RWPE2 (cell line): ENCODE measurements at regions not wholly inside any gene's neighbourhood (a gene's known extent, or its start where the extent isn't known, plus 50 kb on each side); places are given as distances from the start of the nearest gene placed in this dataset.

ENCODE experiments used
- ATAC-seq: fragments of 200-7000 bp; cut with Tn5 transposase; 3 replicates; pipeline ENCODE4 v1.9.1; 2021; ENCODE audit warnings: low read depth
- DNase-seq: peaks from one replicate; pipeline ENCODE4 v3.0.0-alpha.2; 2020; ENCODE audit warnings: low spot score
- H3K27ac ChIP-seq: fragments of 450-650 bp; 2 replicates; pipeline ENCODE4 v1.5.1; 2017; ENCODE audit warnings: mild to moderate bottlenecking; ENCODE audit not compliant: poor library complexity, severe bottlenecking
- H3K27me3 ChIP-seq: fragments of 250-450 bp; sonication (Bioruptor Pico); 2 replicates; pipeline ENCODE4 v1.5.1; 2021; ENCODE audit warnings: mild to moderate bottlenecking, moderate library complexity; ENCODE audit not compliant: insufficient read depth, poor library complexity, severe bottlenecking
- H3K36me3 ChIP-seq: fragments of 250-450 bp; sonication (Bioruptor Pico); 2 replicates; pipeline ENCODE4 v1.5.1; 2020; ENCODE audit warnings: low read depth, mild to moderate bottlenecking, moderate library complexity
- H3K4me1 ChIP-seq: fragments of 250-450 bp; sonication (Bioruptor Pico); 2 replicates; pipeline ENCODE4 v1.5.1; 2021; ENCODE audit warnings: mild to moderate bottlenecking, moderate library complexity; ENCODE audit not compliant: insufficient read depth, poor library complexity, severe bottlenecking
- H3K4me3 ChIP-seq: fragments of 250-450 bp; sonication (Bioruptor Pico); 2 replicates; pipeline ENCODE4 v1.5.1; 2021; ENCODE audit warnings: mild to moderate bottlenecking, moderate library complexity; ENCODE audit not compliant: severe bottlenecking
- H3K9me3 ChIP-seq: fragments of 250-450 bp; sonication (Bioruptor Pico); 2 replicates; pipeline ENCODE4 v1.5.1; 2021; ENCODE audit warnings: mild to moderate bottlenecking, moderate library complexity; ENCODE audit not compliant: severe bottlenecking
- CTCF ChIP-seq: fragments of 450-650 bp; IDR thresholded peaks from one replicate; pipeline ENCODE4 v1.5.1; 2017; ENCODE audit warnings: mild to moderate bottlenecking, moderate library complexity; ENCODE audit not compliant: poor library complexity, severe bottlenecking

GRCh38 chr1:239301251-239301650 is 85.1 kb upstream of the CHRM3 start:
- Histone ChIP-seq H3K27me3 (no peaks in the 10 kb centered on the region), H3K36me3 (no peaks in the 10 kb centered on the region), H3K9me3 (no peaks in the 10 kb centered on the region), H3K4me3 (no peak overlapping the region), H3K4me1 (no peaks in the 10 kb centered on the region), H3K27ac (no peak overlapping the region)
- no peak for ATAC-seq
- TF ChIP-seq CTCF, result no peak
- DNase-seq, result no peak

GRCh38 chr1:239297910-239298309 is 88.5 kb upstream of the CHRM3 start:
- Histone ChIP-seq H3K4me1 (no peaks in the 10 kb centered on the region), H3K4me3 (no peak overlapping the region), H3K9me3 (no peaks in the 10 kb centered on the region), H3K27me3 (no peaks in the 10 kb centered on the region), H3K27ac (no peak overlapping the region), H3K36me3 (no peaks in the 10 kb centered on the region)
- TF ChIP-seq CTCF, result no peak
- no peak for DNase-seq
- no peak for ATAC-seq

- DNase-seq (no peak), ATAC-seq (no peak)
- Histone ChIP-seq H3K36me3 (no peaks in the 10 kb centered on the region), H3K9me3 (no peaks in the 10 kb centered on the region), H3K27ac (no peak overlapping the region), H3K4me3 (no peak overlapping the region), H3K27me3 (no peaks in the 10 kb centered on the region), H3K4me1 (no peaks in the 10 kb centered on the region)
- no peak for TF ChIP-seq CTCF
Measured at GRCh38 chr1:239293350-239294110, 92.8 kb upstream of the CHRM3 start.

- Histone ChIP-seq H3K27me3 (no peaks in the 10 kb centered on the region), H3K9me3 (no peaks in the 10 kb centered on the region), H3K4me3 (no peak overlapping the region), H3K4me1 (no peaks in the 10 kb centered on the region), H3K27ac (no peak overlapping the region), H3K36me3 (no peaks in the 10 kb centered on the region)
- DNase-seq (no peak), ATAC-seq (no peak; the same call in 2 of the 3 replicates)
- no peak for TF ChIP-seq CTCF
Measured at GRCh38 chr1:239288820-239289554, 97.4 kb upstream of the CHRM3 start.

- no peak for ATAC-seq
Measured at GRCh38 chr1:239287296-239287695, 99.1 kb upstream of the CHRM3 start.

More at GRCh38 chr1:239287296-239287695, 99.1 kb upstream of the CHRM3 start:
- Histone ChIP-seq H3K27me3 (no peaks in the 10 kb centered on the region), H3K27ac (no peak overlapping the region), H3K4me3 (no peak overlapping the region), H3K9me3 (no peaks in the 10 kb centered on the region), H3K36me3 (no peaks in the 10 kb centered on the region), H3K4me1 (no peaks in the 10 kb centered on the region)
- TF ChIP-seq CTCF, result no peak
- no peak for DNase-seq
